Progenitor cell of endocrine pancreas (in vitro differentiated cells): ENCODE measurements at regions not wholly inside any gene's neighbourhood (a gene's known extent, or its start where the extent isn't known, plus 50 kb on each side); places are given as distances from the start of the nearest gene placed in this dataset.

Source experiments
- DNase-seq: peaks from one replicate; pipeline ENCODE4 v3.0.0; 2021; ENCODE audit warnings: low spot score; ENCODE audit not compliant: unreplicated experiment
- H3K27ac Mint-ChIP-seq: 2 replicates; pipeline ENCODE4 v1.8.0; 2021; ENCODE audit warnings: mild to moderate bottlenecking, moderate library complexity, mixed read lengths
- H3K27me3 Mint-ChIP-seq: 2 replicates; pipeline ENCODE4 v1.8.0; 2021; ENCODE audit warnings: mixed read lengths
- H3K36me3 Mint-ChIP-seq: 2 replicates; pipeline ENCODE4 v1.8.0; 2022; ENCODE audit warnings: mixed read lengths; ENCODE audit not compliant: insufficient read depth
- H3K4me1 Mint-ChIP-seq: 2 replicates; pipeline ENCODE4 v1.8.0; 2021; ENCODE audit warnings: low read depth, mixed read lengths
- H3K4me3 Mint-ChIP-seq: 2 replicates; pipeline ENCODE4 v1.8.0; 2021; ENCODE audit warnings: low read depth, mild to moderate bottlenecking, moderate library complexity, mixed read lengths
- H3K9me3 Mint-ChIP-seq: 2 replicates; pipeline ENCODE4 v1.8.0; 2021; ENCODE audit warnings: low read depth, mixed read lengths
- TF ChIP-seq, protein P1 (sequence below): fragments of 200-600 bp; sonication (generic); IDR thresholded peaks from one replicate; pipeline ENCODE4 v1.5.0; 2021; ENCODE audit warnings: antibody characterized with exemption, mild to moderate bottlenecking; ENCODE audit not compliant: unreplicated experiment

GRCh38 chr2:176687342-176687741, 418.1 kb downstream of the MTX2 start:
- no peak for DNase-seq
- Mint-ChIP-seq H3K27ac (no peak overlapping the region), H3K9me3 (no peaks in the 10 kb centered on the region), H3K4me1 (peaks cover 14% of the 10 kb centered on the region), H3K4me3 (no peak overlapping the region), H3K27me3 (peaks cover 5% of the 10 kb centered on the region), H3K36me3 (no peaks in the 10 kb centered on the region)
- TF ChIP-seq, protein P1, sequence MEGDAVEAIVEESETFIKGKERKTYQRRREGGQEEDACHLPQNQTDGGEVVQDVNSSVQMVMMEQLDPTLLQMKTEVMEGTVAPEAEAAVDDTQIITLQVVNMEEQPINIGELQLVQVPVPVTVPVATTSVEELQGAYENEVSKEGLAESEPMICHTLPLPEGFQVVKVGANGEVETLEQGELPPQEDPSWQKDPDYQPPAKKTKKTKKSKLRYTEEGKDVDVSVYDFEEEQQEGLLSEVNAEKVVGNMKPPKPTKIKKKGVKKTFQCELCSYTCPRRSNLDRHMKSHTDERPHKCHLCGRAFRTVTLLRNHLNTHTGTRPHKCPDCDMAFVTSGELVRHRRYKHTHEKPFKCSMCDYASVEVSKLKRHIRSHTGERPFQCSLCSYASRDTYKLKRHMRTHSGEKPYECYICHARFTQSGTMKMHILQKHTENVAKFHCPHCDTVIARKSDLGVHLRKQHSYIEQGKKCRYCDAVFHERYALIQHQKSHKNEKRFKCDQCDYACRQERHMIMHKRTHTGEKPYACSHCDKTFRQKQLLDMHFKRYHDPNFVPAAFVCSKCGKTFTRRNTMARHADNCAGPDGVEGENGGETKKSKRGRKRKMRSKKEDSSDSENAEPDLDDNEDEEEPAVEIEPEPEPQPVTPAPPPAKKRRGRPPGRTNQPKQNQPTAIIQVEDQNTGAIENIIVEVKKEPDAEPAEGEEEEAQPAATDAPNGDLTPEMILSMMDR: no peak

- Mint-ChIP-seq H3K4me3 (no peak overlapping the region), H3K36me3 (no peaks in the 10 kb centered on the region), H3K4me1 (peaks cover 9% of the 10 kb centered on the region), H3K27ac (no peak overlapping the region), H3K27me3 (peaks cover 5% of the 10 kb centered on the region), H3K9me3 (no peaks in the 10 kb centered on the region)
- TF ChIP-seq, protein P1: no peak
- DNase-seq: no peak
Observed at GRCh38 chr2:176687944-176688343, 418.7 kb downstream of the MTX2 start.

- Mint-ChIP-seq H3K4me1 (peaks cover 7% of the 10 kb centered on the region), H3K4me3 (no peak overlapping the region), H3K36me3 (no peaks in the 10 kb centered on the region)
Observed at GRCh38 chr2:176689711-176690110, 420.5 kb downstream of the MTX2 start.

GRCh38 chr2:176691471-176691870, 422.2 kb downstream of the MTX2 start:
- no peaks in the 10 kb centered on the region for H3K36me3 Mint-ChIP-seq
- TF ChIP-seq, protein P1: no peak
- H3K27me3 Mint-ChIP-seq: no peaks in the 10 kb centered on the region
- H3K4me3 Mint-ChIP-seq: no peak overlapping the region
- H3K9me3 Mint-ChIP-seq: no peaks in the 10 kb centered on the region
- no peak for DNase-seq
- no peaks in the 10 kb centered on the region for H3K4me1 Mint-ChIP-seq
- H3K27ac Mint-ChIP-seq: no peak overlapping the region

More at GRCh38 chr2:176689711-176690110, 420.5 kb downstream of the MTX2 start:
- no peaks in the 10 kb centered on the region for H3K9me3 Mint-ChIP-seq
- no peak overlapping the region for H3K27ac Mint-ChIP-seq
- TF ChIP-seq, protein P1: no peak
- no peak for DNase-seq
- peaks cover 5% of the 10 kb centered on the region for H3K27me3 Mint-ChIP-seq

- H3K4me1 Mint-ChIP-seq: no peaks in the 10 kb centered on the region
- DNase-seq: no peak
- no peak overlapping the region for H3K4me3 Mint-ChIP-seq
- TF ChIP-seq, protein P1: no peak
- H3K9me3 Mint-ChIP-seq: no peaks in the 10 kb centered on the region
- H3K27me3 Mint-ChIP-seq: no peaks in the 10 kb centered on the region
- H3K36me3 Mint-ChIP-seq: no peaks in the 10 kb centered on the region
- H3K27ac Mint-ChIP-seq: peak overlapping the region; percentile 75
Observed at GRCh38 chr2:176692533-176692932, 423.3 kb downstream of the MTX2 start.
